ENCODE measurements at regions not wholly inside any gene's neighbourhood (a gene's known extent, or its start where the extent isn't known, plus 50 kb on each side); places are given as distances from the start of the nearest gene placed in this dataset.
"Not testable (repeated sequence)": the region's sequence is repeated elsewhere in the genome, so short reads cannot be mapped to it uniquely, and the experiment has no call there.

- DNase-seq (ENCODE audit: extremely low spot score), result no peak
- TF ChIP-seq CTCF (IDR thresholded peaks at IDR 0.05; ENCODE audit: control extremely low read depth, extremely low read depth, low read depth, missing control alignments), result no peak
- CTCF ChIA-PET, result no interaction called here
- POLR2A ChIA-PET, result no interaction called here
Observed at GRCh38 chrX:28178206-28178605, 197.0 kb upstream of the DCAF8L1 start.

DNA sequence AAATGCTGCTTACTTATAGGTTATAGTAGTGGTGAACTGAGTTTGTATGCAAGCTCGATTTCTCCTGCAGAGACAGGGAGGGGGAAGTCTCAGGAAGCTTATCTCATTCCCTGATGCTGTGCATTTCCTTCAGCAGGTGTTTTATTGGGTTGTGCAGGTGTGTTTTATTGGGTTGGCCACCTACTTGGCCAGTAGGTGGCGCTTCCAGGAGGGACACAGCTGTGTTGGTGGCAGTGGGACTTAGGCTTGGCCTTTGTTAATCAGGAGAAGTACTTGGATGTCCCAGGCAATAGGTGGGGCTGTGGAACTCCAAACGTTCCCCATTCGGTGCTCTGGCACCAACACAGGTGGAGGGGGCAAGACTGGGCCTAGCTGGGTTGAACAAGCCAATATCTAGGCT, 196.0 kb upstream of the DCAF8L1 start:
- CTCF ChIA-PET, result interaction anchor here (0.7 to 1.0 kb wide), 3 partner anchors 15 to 1732 kb away, joined by 3 read pairs; no protein-coding TSS in a partner anchor
- no peak for TF ChIP-seq CTCF (IDR thresholded peaks at IDR 0.05; ENCODE audit: control extremely low read depth, extremely low read depth, low read depth, missing control alignments)
- POLR2A ChIA-PET, result no interaction called here
- peak; percentile 5 for DNase-seq (ENCODE audit: extremely low spot score)

GRCh38 chrX:28170713-28171112, 189.5 kb upstream of the DCAF8L1 start:
- no peak for TF ChIP-seq CTCF (IDR thresholded peaks at IDR 0.05; ENCODE audit: control extremely low read depth, extremely low read depth, low read depth, missing control alignments)
- no peak for DNase-seq (ENCODE audit: extremely low spot score)
- POLR2A ChIA-PET, result no interaction called here
- CTCF ChIA-PET, result no interaction called here

- CTCF ChIA-PET, result no interaction called here
- POLR2A ChIA-PET, result no interaction called here
- DNase-seq (ENCODE audit: extremely low spot score), result no peak
- no peak for TF ChIP-seq CTCF (IDR thresholded peaks at IDR 0.05; ENCODE audit: control extremely low read depth, extremely low read depth, low read depth, missing control alignments)
Observed at GRCh38 chrX:28158019-28158777, 176.9 kb upstream of the DCAF8L1 start.

DNA sequence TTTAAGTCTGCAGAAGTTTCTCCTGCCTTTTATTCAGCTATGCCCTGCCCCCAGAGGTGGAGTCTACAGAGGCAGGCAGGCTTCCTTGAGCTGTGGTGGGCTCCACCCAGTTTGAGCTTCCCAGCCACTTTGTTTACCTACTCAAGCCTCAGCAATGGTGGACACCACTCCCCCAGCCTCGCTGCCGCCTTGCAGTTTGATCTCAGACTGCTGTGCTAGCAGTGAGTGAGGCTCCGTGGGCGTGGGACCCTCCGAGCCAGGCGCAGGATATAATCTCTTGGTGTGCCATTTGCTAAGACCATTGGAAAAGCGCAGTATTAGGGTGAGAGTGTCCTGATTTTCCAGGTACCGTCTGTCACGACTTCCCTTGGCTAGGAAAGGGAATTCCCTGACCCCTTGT, 171.0 kb upstream of the DCAF8L1 start:
- DNase-seq (ENCODE audit: extremely low spot score); POLR2A ChIA-PET; CTCF ChIA-PET: not testable (repeated sequence)

- POLR2A ChIA-PET, result no interaction called here
- no peak for DNase-seq (ENCODE audit: extremely low spot score)
- CTCF ChIA-PET, result no interaction called here
- no peak for TF ChIP-seq CTCF (IDR thresholded peaks at IDR 0.05; ENCODE audit: control extremely low read depth, extremely low read depth, low read depth, missing control alignments)
Observed at GRCh38 chrX:28135378-28136047, 154.3 kb upstream of the DCAF8L1 start.

- no peak for DNase-seq (ENCODE audit: extremely low spot score)
- TF ChIP-seq CTCF (IDR thresholded peaks at IDR 0.05; ENCODE audit: control extremely low read depth, extremely low read depth, low read depth, missing control alignments), result no peak
- POLR2A ChIA-PET, result no interaction called here
- CTCF ChIA-PET, result no interaction called here
Observed at GRCh38 chrX:28133763-28134162, 152.5 kb upstream of the DCAF8L1 start.

All from GM10248 (cell line).